ENCODE measurements at regions not wholly inside any gene's neighbourhood (a gene's known extent, or its start where the extent isn't known, plus 50 kb on each side); places are given as distances from the start of the nearest gene placed in this dataset.

DNA sequence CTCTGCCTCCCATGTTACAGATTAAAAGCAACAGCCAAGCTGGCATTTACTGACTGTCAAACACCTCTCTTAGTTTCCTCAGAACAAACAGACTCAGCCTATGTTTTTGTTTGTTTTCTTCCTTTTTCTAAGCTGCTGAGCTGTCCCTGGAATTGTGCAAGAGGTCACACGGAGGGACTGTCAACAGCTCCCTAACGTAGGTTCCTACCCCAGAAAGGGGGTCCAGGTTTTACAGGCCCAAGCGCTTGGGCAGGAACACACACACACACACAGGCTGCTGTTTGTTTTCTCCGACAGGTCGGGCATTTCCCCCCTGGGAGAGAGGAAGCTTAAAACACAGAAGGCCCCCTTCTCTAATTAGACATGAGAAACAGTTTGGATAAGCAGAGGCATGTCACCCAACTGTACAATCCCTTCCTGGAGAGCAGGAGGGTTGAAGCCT lies 739.6 kb upstream of the TBX3 start:
- no peak for TF ChIP-seq TAF1 (conservative IDR thresholded peaks at IDR 0.05)
- peak; percentile 62 to 85 for TF ChIP-seq RXRA (IDR thresholded peaks at IDR 0.05)
- TF ChIP-seq, protein P1, sequence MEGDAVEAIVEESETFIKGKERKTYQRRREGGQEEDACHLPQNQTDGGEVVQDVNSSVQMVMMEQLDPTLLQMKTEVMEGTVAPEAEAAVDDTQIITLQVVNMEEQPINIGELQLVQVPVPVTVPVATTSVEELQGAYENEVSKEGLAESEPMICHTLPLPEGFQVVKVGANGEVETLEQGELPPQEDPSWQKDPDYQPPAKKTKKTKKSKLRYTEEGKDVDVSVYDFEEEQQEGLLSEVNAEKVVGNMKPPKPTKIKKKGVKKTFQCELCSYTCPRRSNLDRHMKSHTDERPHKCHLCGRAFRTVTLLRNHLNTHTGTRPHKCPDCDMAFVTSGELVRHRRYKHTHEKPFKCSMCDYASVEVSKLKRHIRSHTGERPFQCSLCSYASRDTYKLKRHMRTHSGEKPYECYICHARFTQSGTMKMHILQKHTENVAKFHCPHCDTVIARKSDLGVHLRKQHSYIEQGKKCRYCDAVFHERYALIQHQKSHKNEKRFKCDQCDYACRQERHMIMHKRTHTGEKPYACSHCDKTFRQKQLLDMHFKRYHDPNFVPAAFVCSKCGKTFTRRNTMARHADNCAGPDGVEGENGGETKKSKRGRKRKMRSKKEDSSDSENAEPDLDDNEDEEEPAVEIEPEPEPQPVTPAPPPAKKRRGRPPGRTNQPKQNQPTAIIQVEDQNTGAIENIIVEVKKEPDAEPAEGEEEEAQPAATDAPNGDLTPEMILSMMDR (IDR thresholded peaks at IDR 0.05; ENCODE audit: low read depth, low read length, missing input control): no peak
- TF ChIP-seq, protein P2, sequence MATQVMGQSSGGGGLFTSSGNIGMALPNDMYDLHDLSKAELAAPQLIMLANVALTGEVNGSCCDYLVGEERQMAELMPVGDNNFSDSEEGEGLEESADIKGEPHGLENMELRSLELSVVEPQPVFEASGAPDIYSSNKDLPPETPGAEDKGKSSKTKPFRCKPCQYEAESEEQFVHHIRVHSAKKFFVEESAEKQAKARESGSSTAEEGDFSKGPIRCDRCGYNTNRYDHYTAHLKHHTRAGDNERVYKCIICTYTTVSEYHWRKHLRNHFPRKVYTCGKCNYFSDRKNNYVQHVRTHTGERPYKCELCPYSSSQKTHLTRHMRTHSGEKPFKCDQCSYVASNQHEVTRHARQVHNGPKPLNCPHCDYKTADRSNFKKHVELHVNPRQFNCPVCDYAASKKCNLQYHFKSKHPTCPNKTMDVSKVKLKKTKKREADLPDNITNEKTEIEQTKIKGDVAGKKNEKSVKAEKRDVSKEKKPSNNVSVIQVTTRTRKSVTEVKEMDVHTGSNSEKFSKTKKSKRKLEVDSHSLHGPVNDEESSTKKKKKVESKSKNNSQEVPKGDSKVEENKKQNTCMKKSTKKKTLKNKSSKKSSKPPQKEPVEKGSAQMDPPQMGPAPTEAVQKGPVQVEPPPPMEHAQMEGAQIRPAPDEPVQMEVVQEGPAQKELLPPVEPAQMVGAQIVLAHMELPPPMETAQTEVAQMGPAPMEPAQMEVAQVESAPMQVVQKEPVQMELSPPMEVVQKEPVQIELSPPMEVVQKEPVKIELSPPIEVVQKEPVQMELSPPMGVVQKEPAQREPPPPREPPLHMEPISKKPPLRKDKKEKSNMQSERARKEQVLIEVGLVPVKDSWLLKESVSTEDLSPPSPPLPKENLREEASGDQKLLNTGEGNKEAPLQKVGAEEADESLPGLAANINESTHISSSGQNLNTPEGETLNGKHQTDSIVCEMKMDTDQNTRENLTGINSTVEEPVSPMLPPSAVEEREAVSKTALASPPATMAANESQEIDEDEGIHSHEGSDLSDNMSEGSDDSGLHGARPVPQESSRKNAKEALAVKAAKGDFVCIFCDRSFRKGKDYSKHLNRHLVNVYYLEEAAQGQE (IDR thresholded peaks at IDR 0.05): peak; percentile 50
- TF ChIP-seq HNF4A (conservative IDR thresholded peaks at IDR 0.05): peak; percentile 69 to 77
- peak; percentile 27 to 38 for TF ChIP-seq RAD21 (IDR thresholded peaks at IDR 0.05)
- TF ChIP-seq NR2F2 (IDR thresholded peaks at IDR 0.05): no peak
- no peak for TF ChIP-seq GABPA (IDR thresholded peaks at IDR 0.05 in 1 of 2, conservative IDR thresholded peaks at IDR 0.05 in 1 of 2)

Measured in liver (tissue), 3 donors.